NB4 (cell line): ENCODE measurements at regions not wholly inside any gene's neighbourhood (a gene's known extent, or its start where the extent isn't known, plus 50 kb on each side); places are given as distances from the start of the nearest gene placed in this dataset.

Experiments
- DNase-seq: peaks from one replicate; pipeline ENCODE4 v3.0.0; 2010; ENCODE audit warnings: low read depth
- H3K4me3 ChIP-seq: one replicate; pipeline ENCODE4 v1.5.1; 2011; ENCODE audit warnings: mild to moderate bottlenecking, low read depth, low read length, moderate library complexity
- CTCF ChIP-seq: IDR thresholded peaks from one replicate; pipeline ENCODE4 v1.5.1; 2012; ENCODE audit warnings: low read depth, low read length
- MAX ChIP-seq: IDR thresholded peaks from 2 replicates; pipeline ENCODE4 v1.6.1; 2011; ENCODE audit warnings: low read depth, low read length
- MYC ChIP-seq: IDR thresholded peaks from 2 replicates; pipeline ENCODE4 v1.6.1; 2011; ENCODE audit warnings: low read depth, low read length
- POLR2A ChIP-seq: IDR thresholded peaks from 2 replicates; pipeline ENCODE4 v1.6.1; 2011; ENCODE audit warnings: mild to moderate bottlenecking; ENCODE audit not compliant: insufficient read length; ENCODE audit errors: extremely low read depth

- no peak for DNase-seq
- TF ChIP-seq MAX (no peak), MYC (no peak), CTCF (no peak), POLR2A (no peak)
- no peak overlapping the region for H3K4me3 ChIP-seq
Observed at GRCh38 chr11:82308979-82309378, 424.7 kb downstream of the FAM181B start.

GRCh38 chr11:82305123-82305522 lies 428.5 kb downstream of the FAM181B start:
- H3K4me3 ChIP-seq, result no peak overlapping the region
- no peak for DNase-seq
- TF ChIP-seq MYC (no peak), MAX (no peak), CTCF (no peak), POLR2A (no peak)

GRCh38 chr11:82303671-82304070 lies 430.0 kb downstream of the FAM181B start:
- no peak for DNase-seq
- TF ChIP-seq MYC (no peak), CTCF (no peak), MAX (no peak)

GRCh38 chr11:82288471-82288870 lies 445.2 kb downstream of the FAM181B start:
- H3K4me3 ChIP-seq, result no peak overlapping the region

More at GRCh38 chr11:82303671-82304070, 430.0 kb downstream of the FAM181B start:
- H3K4me3 ChIP-seq, result no peak overlapping the region

GRCh38 chr11:82270870-82271269 lies 462.8 kb downstream of the FAM181B start:
- no peak for DNase-seq
- no peak for TF ChIP-seq POLR2A
- TF ChIP-seq MAX, result no peak
- no peak for TF ChIP-seq MYC
- no peak for TF ChIP-seq CTCF
- no peak overlapping the region for H3K4me3 ChIP-seq

More at GRCh38 chr11:82288471-82288870, 445.2 kb downstream of the FAM181B start:
- TF ChIP-seq POLR2A (no peak), MYC (no peak), CTCF (no peak), MAX (no peak)
- no peak for DNase-seq

GRCh38 chr11:82268627-82269026 lies 465.0 kb downstream of the FAM181B start:
- no peak overlapping the region for H3K4me3 ChIP-seq
- DNase-seq, result no peak
- TF ChIP-seq POLR2A (no peak), MYC (no peak), MAX (0 out of 2 replicates have a peak, but pooled peaks have one; percentile 33), CTCF (no peak)
